SK-N-SH (cell line): ENCODE measurements at regions not wholly inside any gene's neighbourhood (a gene's known extent, or its start where the extent isn't known, plus 50 kb on each side); places are given as distances from the start of the nearest gene placed in this dataset.

Source experiments
- CHD2 ChIP-seq: fragments of 150-350 bp; IDR thresholded peaks from 2 replicates; pipeline ENCODE4 v1.6.1; 2018; ENCODE audit warnings: low read length; ENCODE audit not compliant: partially characterized antibody
- EP300 ChIP-seq, 2 experiments: IDR thresholded peaks; 2 replicates each; pipeline versions ENCODE4 v1.4.0 to v1.6.1; 2012; ENCODE audit warnings: borderline replicate concordance in 1 of 2, low read depth in 1 of 2, low read length in 1 of 2
- GABPA ChIP-seq: IDR thresholded peaks from 2 replicates; pipeline ENCODE4 v1.4.0; 2012; ENCODE audit warnings: low read depth, mild to moderate bottlenecking
- POLR2AphosphoS5 ChIP-seq: IDR thresholded peaks from 2 replicates; pipeline ENCODE4 v1.6.1; 2012; ENCODE audit warnings: low read depth, low read length
- SMC3 ChIP-seq: IDR thresholded peaks from 2 replicates; pipeline ENCODE4 v1.6.1; 2012; ENCODE audit warnings: low read depth, low read length, improper control_type of control experiment
- TAF1 ChIP-seq: IDR thresholded peaks from 2 replicates; pipeline ENCODE4 v1.6.1; 2012; ENCODE audit warnings: low read depth, mild to moderate bottlenecking, low read length, moderate library complexity, borderline replicate concordance
- TEAD4 ChIP-seq: IDR thresholded peaks from 2 replicates; pipeline ENCODE4 v1.4.0; 2012; ENCODE audit warnings: mild to moderate bottlenecking, borderline replicate concordance; ENCODE audit not compliant: insufficient read depth
- YY1 ChIP-seq: IDR thresholded peaks from 2 replicates; pipeline ENCODE4 v1.4.0; 2012; ENCODE audit warnings: low read depth, mild to moderate bottlenecking
- TF ChIP-seq, protein P1 (sequence below): fragments of 200-600 bp; sonication (generic); IDR thresholded peaks from 2 replicates; pipeline ENCODE4 v1.6.1; 2017; ENCODE audit warnings: antibody characterized with exemption, mild to moderate bottlenecking, moderate library complexity
- TF ChIP-seq, protein P2 (sequence below): IDR thresholded peaks from 2 replicates; pipeline ENCODE4 v1.4.0; 2012; ENCODE audit warnings: low read depth, borderline replicate concordance

DNA sequence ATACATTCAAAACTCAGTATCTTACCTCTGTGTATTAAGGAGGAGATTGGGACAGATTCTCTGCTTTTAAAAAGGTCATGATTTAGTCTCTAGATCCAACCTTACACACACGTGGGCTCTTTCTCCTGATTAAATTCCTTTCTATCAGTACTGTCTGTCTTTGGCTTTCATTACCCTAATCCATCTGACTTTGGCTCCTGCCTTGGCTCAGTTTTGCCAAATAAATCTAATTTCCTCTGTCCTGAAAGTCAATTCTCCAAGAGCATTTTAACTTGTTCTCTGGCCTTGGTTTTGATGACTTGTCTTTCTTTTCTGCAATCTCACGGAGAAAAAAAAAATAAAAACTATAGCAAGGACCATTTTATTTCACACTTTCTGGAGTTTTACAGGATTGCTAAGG, 176.6 kb upstream of the PDGFD start:
- TF ChIP-seq TAF1 (no peak), GABPA (no peak), POLR2AphosphoS5 (no peak), EP300 (IDR thresholded peaks at IDR 0.05; ENCODE audit: borderline replicate concordance in 1 of 2, low read depth in 1 of 2, low read length in 1 of 2) (no peak), YY1 (no peak), CHD2 (no peak), SMC3 (no peak), TEAD4 (no peak)
- TF ChIP-seq, protein P1, sequence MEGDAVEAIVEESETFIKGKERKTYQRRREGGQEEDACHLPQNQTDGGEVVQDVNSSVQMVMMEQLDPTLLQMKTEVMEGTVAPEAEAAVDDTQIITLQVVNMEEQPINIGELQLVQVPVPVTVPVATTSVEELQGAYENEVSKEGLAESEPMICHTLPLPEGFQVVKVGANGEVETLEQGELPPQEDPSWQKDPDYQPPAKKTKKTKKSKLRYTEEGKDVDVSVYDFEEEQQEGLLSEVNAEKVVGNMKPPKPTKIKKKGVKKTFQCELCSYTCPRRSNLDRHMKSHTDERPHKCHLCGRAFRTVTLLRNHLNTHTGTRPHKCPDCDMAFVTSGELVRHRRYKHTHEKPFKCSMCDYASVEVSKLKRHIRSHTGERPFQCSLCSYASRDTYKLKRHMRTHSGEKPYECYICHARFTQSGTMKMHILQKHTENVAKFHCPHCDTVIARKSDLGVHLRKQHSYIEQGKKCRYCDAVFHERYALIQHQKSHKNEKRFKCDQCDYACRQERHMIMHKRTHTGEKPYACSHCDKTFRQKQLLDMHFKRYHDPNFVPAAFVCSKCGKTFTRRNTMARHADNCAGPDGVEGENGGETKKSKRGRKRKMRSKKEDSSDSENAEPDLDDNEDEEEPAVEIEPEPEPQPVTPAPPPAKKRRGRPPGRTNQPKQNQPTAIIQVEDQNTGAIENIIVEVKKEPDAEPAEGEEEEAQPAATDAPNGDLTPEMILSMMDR, result no peak
- TF ChIP-seq, protein P2, sequence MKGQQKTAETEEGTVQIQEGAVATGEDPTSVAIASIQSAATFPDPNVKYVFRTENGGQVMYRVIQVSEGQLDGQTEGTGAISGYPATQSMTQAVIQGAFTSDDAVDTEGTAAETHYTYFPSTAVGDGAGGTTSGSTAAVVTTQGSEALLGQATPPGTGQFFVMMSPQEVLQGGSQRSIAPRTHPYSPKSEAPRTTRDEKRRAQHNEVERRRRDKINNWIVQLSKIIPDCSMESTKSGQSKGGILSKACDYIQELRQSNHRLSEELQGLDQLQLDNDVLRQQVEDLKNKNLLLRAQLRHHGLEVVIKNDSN, result no peak
